ENCODE measurements at regions not wholly inside any gene's neighbourhood (a gene's known extent, or its start where the extent isn't known, plus 50 kb on each side); places are given as distances from the start of the nearest gene placed in this dataset.

GRCh38 chr5:14011089-14012020 lies 66.9 kb upstream of the DNAH5 start:
- peak; percentile 84 for DNase-seq

- no peak for DNase-seq
These were observed 65.1 kb upstream of the DNAH5 start for GRCh38 chr5:14009575-14009974.

GRCh38 chr5:14008819-14009311 lies 64.4 kb upstream of the DNAH5 start:
- DNase-seq = no peak

GRCh38 chr5:14006823-14007520 lies 62.5 kb upstream of the DNAH5 start:
- no peak for DNase-seq

- DNase-seq = no peak
These were observed 60.3 kb upstream of the DNAH5 start for GRCh38 chr5:14004598-14005394.

GRCh38 chr5:14003936-14004335 lies 59.4 kb upstream of the DNAH5 start:
- DNase-seq = no peak

GRCh38 chr5:14003513-14003912 lies 59.0 kb upstream of the DNAH5 start:
- DNase-seq = no peak

GRCh38 chr5:13998254-13998653 lies 53.8 kb upstream of the DNAH5 start:
- no peak for DNase-seq

GRCh38 chr5:13997514-13997913 lies 53.0 kb upstream of the DNAH5 start:
- DNase-seq = no peak

- peak; percentile 52 for DNase-seq
These were observed 50.2 kb upstream of the DNAH5 start for GRCh38 chr5:13994621-13995253.
